Colonic mucosa (tissue), 4 donors: ENCODE measurements at regions not wholly inside any gene's neighbourhood (a gene's known extent, or its start where the extent isn't known, plus 50 kb on each side); places are given as distances from the start of the nearest gene placed in this dataset.
"Not testable (repeated sequence)": the region's sequence is repeated elsewhere in the genome, so short reads cannot be mapped to it uniquely, and the experiment has no call there.

Source experiments
- DNase-seq: peaks from one replicate; pipeline ENCODE4 v3.0.0-alpha.2; 2020
- H3K27ac ChIP-seq: fragments of 200-600 bp; one replicate; pipeline ENCODE4 v1.8.0; 2021
- H3K27me3 ChIP-seq: fragments of 200-600 bp; one replicate; pipeline ENCODE4 v1.8.0; 2021
- H3K36me3 ChIP-seq: fragments of 200-600 bp; one replicate; pipeline ENCODE4 v1.8.0; 2021
- H3K4me1 ChIP-seq: fragments of 200-600 bp; one replicate; pipeline ENCODE4 v1.8.0; 2021; ENCODE audit warnings: mild to moderate bottlenecking
- H3K4me3 ChIP-seq: fragments of 200-600 bp; one replicate; pipeline ENCODE4 v1.8.0; 2021
- H3K9ac ChIP-seq, 2 donors: one replicate each; pipeline ENCODE4 v1.7.0; 2013; ENCODE audit warnings: control low read depth in 2 of 2, low read depth in 2 of 2, low read length in 2 of 2
- H3K9me3 ChIP-seq: fragments of 200-600 bp; one replicate; pipeline ENCODE4 v1.8.0; 2021
- intact Hi-C: fragments of 100-400 bp; cut with DNase I; formaldehyde crosslinking; loops from one replicate; pipeline ENCODE4 v1.14.1; 2022
- TF ChIP-seq, protein P1 (sequence below): fragments of 200-600 bp; IDR thresholded peaks from one replicate; pipeline ENCODE4 v1.8.0; 2022; ENCODE audit warnings: antibody characterized with exemption, mild to moderate bottlenecking
- donor health status: healthy.
- donor health status: DM: no; HTN: no; CAD: no.
- donor health status: DM: no; HTN: no; CAD: no.

GRCh38 chr10:50688183-50688582, 51.6 kb upstream of the ASAH2B start:
- H3K27me3 ChIP-seq, H3K36me3 ChIP-seq, DNase-seq, H3K9me3 ChIP-seq, H3K27ac ChIP-seq, H3K4me1 ChIP-seq, H3K4me3 ChIP-seq, intact Hi-C loops, H3K9ac ChIP-seq: not testable (repeated sequence)

DNA sequence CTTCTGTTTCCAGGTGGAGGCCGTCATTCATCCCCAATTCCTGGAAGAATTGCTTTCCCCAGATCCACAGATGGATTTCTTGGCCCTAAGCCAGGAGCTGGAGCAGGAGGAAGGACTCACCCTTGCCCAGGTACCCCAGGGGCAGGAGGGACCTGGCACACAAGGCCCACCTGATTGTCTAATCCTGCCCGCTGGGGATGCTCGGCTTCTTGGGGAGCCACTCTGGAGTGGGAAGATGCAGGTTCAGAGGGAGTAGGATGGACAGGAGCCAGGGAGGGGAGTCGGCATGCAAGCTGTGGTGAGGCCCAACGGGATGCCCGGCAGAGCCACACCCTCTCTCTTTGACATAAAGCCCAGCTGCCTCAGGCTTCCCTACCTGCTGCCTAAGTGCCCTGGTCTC, 55.4 kb upstream of the ASAH2B start:
- intact Hi-C loops, H3K9ac ChIP-seq, DNase-seq, H3K4me3 ChIP-seq, H3K4me1 ChIP-seq, H3K27me3 ChIP-seq, H3K36me3 ChIP-seq, H3K27ac ChIP-seq, H3K9me3 ChIP-seq: not testable (repeated sequence)

- intact Hi-C loops, H3K36me3 ChIP-seq, H3K9ac ChIP-seq, H3K27me3 ChIP-seq, DNase-seq, H3K4me1 ChIP-seq, H3K27ac ChIP-seq, H3K4me3 ChIP-seq, H3K9me3 ChIP-seq: not testable (repeated sequence)
These were observed 56.5 kb upstream of the ASAH2B start for GRCh38 chr10:50683198-50683751.

DNA sequence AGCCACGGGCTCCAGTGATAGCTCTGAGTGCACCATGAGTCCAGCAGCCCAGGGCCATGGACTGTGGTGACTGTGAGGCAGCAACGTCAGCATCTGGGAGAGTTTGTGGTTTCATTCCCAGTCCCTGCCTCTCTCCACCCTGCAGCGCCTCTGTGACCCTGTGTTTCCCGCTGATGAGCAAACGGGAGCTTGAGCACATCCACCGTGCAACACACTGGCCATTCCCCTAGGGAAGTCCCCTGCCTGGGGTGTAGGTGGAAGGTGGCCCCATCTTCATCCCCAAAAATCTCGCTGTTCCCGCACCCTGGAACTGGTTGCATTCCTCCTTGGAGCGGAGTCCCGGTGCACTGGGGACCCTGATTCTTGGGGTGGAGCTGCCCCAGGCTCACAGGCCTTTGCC, 56.9 kb upstream of the SGMS1 start:
- H3K4me1 ChIP-seq, H3K9ac ChIP-seq, intact Hi-C loops, H3K9me3 ChIP-seq, H3K4me3 ChIP-seq, H3K27ac ChIP-seq, H3K36me3 ChIP-seq, H3K27me3 ChIP-seq: not testable (repeated sequence)
- peak; percentile 7 for DNase-seq

DNA sequence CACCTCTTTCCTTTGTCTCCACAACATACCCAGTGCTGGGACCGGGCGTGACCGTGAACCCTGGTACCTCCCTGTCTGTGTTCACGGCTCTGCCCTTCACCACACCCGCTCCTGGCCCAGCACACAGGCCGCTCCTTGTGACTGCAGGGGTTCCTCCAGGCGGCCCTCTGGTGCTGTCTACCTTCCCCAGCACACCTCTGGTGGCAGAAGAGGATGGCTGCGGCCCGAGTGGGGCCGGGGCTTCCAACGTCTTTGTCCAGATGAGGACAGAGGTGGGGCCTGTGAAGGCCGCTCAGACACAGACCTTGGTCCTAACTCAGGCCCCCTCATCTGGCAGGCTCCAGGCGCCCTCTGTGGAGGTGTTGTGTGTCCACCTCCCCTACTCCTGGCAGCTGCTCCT, 55.4 kb upstream of the SGMS1 start:
- no peak for DNase-seq
- TF ChIP-seq, protein P1, sequence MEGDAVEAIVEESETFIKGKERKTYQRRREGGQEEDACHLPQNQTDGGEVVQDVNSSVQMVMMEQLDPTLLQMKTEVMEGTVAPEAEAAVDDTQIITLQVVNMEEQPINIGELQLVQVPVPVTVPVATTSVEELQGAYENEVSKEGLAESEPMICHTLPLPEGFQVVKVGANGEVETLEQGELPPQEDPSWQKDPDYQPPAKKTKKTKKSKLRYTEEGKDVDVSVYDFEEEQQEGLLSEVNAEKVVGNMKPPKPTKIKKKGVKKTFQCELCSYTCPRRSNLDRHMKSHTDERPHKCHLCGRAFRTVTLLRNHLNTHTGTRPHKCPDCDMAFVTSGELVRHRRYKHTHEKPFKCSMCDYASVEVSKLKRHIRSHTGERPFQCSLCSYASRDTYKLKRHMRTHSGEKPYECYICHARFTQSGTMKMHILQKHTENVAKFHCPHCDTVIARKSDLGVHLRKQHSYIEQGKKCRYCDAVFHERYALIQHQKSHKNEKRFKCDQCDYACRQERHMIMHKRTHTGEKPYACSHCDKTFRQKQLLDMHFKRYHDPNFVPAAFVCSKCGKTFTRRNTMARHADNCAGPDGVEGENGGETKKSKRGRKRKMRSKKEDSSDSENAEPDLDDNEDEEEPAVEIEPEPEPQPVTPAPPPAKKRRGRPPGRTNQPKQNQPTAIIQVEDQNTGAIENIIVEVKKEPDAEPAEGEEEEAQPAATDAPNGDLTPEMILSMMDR, result no peak

GRCh38 chr10:50675555-50675954, 51.8 kb upstream of the SGMS1 start:
- H3K27me3 ChIP-seq, intact Hi-C loops, H3K4me1 ChIP-seq, H3K27ac ChIP-seq, H3K9ac ChIP-seq, H3K9me3 ChIP-seq, H3K36me3 ChIP-seq, H3K4me3 ChIP-seq: not testable (repeated sequence)
- peak; percentile 3 for DNase-seq

More for the DNA sequence above, 55.4 kb upstream of the SGMS1 start:
- H3K27ac ChIP-seq, result no peak overlapping the region
- no peak overlapping the region for H3K9ac ChIP-seq
- H3K4me3 ChIP-seq, result no peak overlapping the region
- intact Hi-C loops, result no loop called here
- no peaks in the 10 kb centered on the region for H3K27me3 ChIP-seq
- no peaks in the 10 kb centered on the region for H3K36me3 ChIP-seq
- H3K4me1 ChIP-seq, result no peaks in the 10 kb centered on the region
- no peaks in the 10 kb centered on the region for H3K9me3 ChIP-seq

DNA sequence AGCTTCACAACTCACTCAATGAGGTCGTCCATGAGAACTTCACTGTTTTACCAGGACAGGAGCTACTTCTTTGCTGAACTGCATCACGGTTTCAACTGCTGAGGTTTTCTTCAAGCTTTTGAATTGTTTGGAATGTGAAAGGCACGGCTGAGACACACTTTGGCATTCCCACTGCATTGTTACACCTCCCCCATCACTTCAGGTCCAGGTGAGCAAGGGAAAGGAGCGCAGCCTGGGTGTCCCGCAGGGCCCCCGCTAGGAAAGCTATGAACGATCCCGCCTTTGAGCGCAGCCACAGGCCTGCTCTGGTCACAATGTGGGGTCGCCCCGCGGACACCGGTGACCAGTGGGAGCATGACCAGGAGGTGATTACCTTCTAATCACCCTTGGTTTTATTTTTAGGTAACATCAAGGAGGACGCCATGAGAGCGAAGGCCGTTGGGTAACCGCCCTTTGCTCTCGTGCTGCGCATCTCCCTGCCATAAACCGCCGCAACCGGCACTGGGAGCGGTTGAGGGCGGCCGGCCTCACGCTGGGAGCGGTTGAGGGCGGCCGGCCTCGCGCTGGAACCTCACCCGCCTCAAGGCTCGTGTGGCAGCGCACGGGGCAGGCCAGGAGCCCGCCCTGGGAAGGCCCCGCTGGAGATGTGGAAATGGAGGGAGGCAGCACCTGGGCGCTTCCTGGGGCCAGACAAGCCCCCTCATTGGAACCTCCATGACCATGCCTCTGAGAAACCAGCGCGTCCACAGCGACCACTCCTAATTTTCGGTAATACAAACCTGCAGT, 50.9 kb upstream of the SGMS1 start:
- Histone ChIP-seq H3K9me3 (no peaks in the 10 kb centered on the region), H3K9ac (no peak overlapping the region), H3K27ac (no peak overlapping the region), H3K4me3 (no peak overlapping the region), H3K27me3 (no peaks in the 10 kb centered on the region), H3K4me1 (no peaks in the 10 kb centered on the region), H3K36me3 (no peaks in the 10 kb centered on the region)
- intact Hi-C loops, result no loop called here
- no peak for DNase-seq
- TF ChIP-seq, protein P1, result no peak
